ENCODE measurements at regions not wholly inside any gene's neighbourhood (a gene's known extent, or its start where the extent isn't known, plus 50 kb on each side); places are given as distances from the start of the nearest gene placed in this dataset.

- TF ChIP-seq, protein P1, sequence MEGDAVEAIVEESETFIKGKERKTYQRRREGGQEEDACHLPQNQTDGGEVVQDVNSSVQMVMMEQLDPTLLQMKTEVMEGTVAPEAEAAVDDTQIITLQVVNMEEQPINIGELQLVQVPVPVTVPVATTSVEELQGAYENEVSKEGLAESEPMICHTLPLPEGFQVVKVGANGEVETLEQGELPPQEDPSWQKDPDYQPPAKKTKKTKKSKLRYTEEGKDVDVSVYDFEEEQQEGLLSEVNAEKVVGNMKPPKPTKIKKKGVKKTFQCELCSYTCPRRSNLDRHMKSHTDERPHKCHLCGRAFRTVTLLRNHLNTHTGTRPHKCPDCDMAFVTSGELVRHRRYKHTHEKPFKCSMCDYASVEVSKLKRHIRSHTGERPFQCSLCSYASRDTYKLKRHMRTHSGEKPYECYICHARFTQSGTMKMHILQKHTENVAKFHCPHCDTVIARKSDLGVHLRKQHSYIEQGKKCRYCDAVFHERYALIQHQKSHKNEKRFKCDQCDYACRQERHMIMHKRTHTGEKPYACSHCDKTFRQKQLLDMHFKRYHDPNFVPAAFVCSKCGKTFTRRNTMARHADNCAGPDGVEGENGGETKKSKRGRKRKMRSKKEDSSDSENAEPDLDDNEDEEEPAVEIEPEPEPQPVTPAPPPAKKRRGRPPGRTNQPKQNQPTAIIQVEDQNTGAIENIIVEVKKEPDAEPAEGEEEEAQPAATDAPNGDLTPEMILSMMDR (conservative IDR thresholded peaks at IDR 0.05; ENCODE audit: low read depth, low read length): no peak
- no peak for DNase-seq (ENCODE audit: low read depth)
- no peak overlapping the region for H3K4me3 ChIP-seq (ENCODE audit: low read depth, low read length)
Observed at GRCh38 chr5:118173340-118173739, 815.0 kb downstream of the DTWD2 start.

DNA sequence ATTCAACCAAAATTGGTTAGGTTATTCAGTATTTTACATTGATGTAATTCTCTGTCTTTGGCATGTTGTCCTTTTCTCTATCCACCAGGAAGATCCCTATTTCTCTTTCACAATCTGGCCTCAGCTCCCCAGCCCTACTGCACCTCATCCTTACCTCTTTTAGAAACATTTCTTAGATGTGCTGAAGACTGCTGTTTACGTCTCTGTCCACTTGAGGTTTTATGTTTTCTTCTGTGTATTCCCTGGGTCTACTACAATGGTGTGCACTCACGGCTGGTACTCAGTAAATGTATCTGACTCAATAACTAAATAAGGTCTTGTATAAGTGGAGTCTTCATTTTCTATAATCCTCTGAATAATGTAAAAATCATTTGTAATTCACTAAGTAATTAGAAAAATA, 822.7 kb downstream of the DTWD2 start:
- DNase-seq (ENCODE audit: low read depth): no peak
- TF ChIP-seq, protein P1 (conservative IDR thresholded peaks at IDR 0.05; ENCODE audit: low read depth, low read length): no peak
- no peak overlapping the region for H3K4me3 ChIP-seq (ENCODE audit: low read depth, low read length)

- TF ChIP-seq, protein P1 (conservative IDR thresholded peaks at IDR 0.05; ENCODE audit: low read depth, low read length): no peak
- no peak overlapping the region for H3K4me3 ChIP-seq (ENCODE audit: low read depth, low read length)
- DNase-seq (ENCODE audit: low read depth): no peak
Observed at GRCh38 chr5:118156181-118156580, 832.2 kb downstream of the DTWD2 start.

DNA sequence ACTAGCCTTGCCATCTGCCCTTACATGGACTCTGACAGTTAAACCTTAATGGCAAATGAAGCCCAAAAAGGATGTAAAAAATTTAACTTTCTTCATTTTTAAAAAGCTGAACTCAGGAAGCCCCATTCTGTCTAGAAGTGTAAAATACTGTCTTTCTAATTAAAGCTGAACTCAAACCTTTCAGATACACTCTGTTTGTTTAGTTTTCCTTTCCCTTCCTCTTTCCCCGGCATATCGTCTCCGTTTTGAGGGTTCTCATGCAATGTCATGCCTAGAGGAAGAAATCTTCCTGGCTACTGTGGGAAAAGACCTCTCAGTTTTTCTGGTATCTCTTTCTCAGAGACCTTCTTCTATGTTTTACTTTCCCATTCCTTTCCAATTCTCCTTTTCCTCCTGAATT, 841.5 kb downstream of the DTWD2 start:
- no peak overlapping the region for H3K4me3 ChIP-seq (ENCODE audit: low read depth, low read length)
- no peak for DNase-seq (ENCODE audit: low read depth)
- TF ChIP-seq, protein P1 (conservative IDR thresholded peaks at IDR 0.05; ENCODE audit: low read depth, low read length): no peak

DNA sequence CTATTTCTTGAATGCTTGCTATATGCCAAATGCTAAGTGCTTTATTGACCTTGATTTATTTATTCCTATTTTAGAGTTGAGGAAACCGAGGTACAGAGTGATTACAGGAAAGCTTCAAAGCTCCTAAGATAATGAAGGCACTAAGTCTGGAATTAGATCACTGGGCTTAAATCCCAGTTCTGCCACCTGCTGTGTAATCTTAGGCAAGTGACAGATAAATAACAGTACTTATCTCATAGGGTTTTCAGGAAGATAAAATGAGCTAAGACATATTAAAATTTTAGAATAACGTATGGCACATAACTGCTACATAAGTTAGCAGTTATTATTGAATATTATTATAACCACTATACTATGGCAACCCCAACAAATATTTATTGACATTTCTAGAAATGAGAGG, 843.8 kb downstream of the DTWD2 start:
- H3K4me3 ChIP-seq (ENCODE audit: low read depth, low read length): no peak overlapping the region
- DNase-seq (ENCODE audit: low read depth): no peak
- TF ChIP-seq, protein P1 (conservative IDR thresholded peaks at IDR 0.05; ENCODE audit: low read depth, low read length): no peak

DNA sequence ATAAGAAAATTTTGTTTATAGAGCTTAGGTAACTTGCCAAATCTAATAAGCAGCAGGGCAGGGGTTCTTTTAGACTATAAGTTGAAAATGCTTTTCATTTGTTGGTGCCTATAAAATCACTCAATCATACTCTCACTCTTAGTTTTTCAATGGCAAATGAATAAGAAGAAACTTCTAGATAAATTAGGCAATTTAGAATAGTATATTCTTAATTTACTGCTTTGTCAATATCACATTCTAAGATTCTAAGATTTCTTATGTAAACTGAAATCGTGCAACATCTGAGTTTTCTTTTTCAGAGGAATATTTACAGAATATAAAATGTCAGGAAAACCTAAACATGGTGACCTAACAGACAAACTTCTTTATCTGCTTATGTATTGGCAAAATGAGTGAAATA, 849.0 kb downstream of the DTWD2 start:
- DNase-seq (ENCODE audit: low read depth): no peak
- H3K4me3 ChIP-seq (ENCODE audit: low read depth, low read length): no peak overlapping the region
- TF ChIP-seq, protein P1 (conservative IDR thresholded peaks at IDR 0.05; ENCODE audit: low read depth, low read length): no peak

GRCh38 chr5:118126159-118126558, 862.2 kb downstream of the DTWD2 start:
- no peak overlapping the region for H3K4me3 ChIP-seq (ENCODE audit: low read depth, low read length)
- TF ChIP-seq, protein P1 (conservative IDR thresholded peaks at IDR 0.05; ENCODE audit: low read depth, low read length): no peak
- peak; percentile 1 for DNase-seq (ENCODE audit: low read depth)
